ENCODE measurements at regions not wholly inside any gene's neighbourhood (a gene's known extent, or its start where the extent isn't known, plus 50 kb on each side); places are given as distances from the start of the nearest gene placed in this dataset.
"Not testable (repeated sequence)": the region's sequence is repeated elsewhere in the genome, so short reads cannot be mapped to it uniquely, and the experiment has no call there.

DNA sequence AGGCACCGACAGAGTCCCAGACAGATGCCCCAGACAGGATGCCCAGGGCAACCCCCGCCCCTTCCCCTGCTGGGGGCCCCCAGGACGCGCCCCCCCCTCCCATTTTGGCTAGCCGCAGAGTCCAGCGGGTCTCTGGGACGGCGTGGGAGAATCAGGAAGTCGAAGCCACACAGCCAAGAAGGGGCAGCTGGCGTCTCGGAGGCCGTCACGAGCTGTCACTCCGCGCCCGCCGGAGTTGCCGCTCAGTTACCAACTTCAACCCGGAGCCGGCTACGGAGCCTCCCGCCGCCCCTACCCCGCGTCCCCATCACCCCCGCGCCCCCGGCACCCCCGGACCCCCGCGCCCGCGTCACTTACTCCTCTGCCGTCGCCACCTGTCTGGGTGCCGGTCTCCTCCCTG, 119.8 kb downstream of the OTOP1 start:
- not testable (repeated sequence) for TF ChIP-seq EZH2 (IDR thresholded peaks at IDR 0.05; ENCODE audit: insufficient read depth, poor library complexity, severe bottlenecking); EZH2phosphoT487 (IDR thresholded peaks at IDR 0.05; ENCODE audit: insufficient read depth, low read depth)

Data from GM23248 (cell line).